ENCODE measurements at regions not wholly inside any gene's neighbourhood (a gene's known extent, or its start where the extent isn't known, plus 50 kb on each side); places are given as distances from the start of the nearest gene placed in this dataset.
"Not testable (repeated sequence)": the region's sequence is repeated elsewhere in the genome, so short reads cannot be mapped to it uniquely, and the experiment has no call there.

GRCh38 chr4:129916991-129917390, 821.0 kb downstream of the C4orf33 start:
- no peak for DNase-seq

GRCh38 chr4:129917651-129918050, 821.7 kb downstream of the C4orf33 start:
- DNase-seq: no peak

- DNase-seq: peak; percentile 66
These were observed 831.0 kb downstream of the C4orf33 start for GRCh38 chr4:129926936-129927335.

GRCh38 chr4:129929052-129929451, 833.1 kb downstream of the C4orf33 start:
- no peak for DNase-seq

- no peak for DNase-seq
These were observed 834.0 kb downstream of the C4orf33 start for GRCh38 chr4:129929984-129930383.

GRCh38 chr4:129950217-129950616, 854.3 kb downstream of the C4orf33 start:
- peak; percentile 15 for DNase-seq

GRCh38 chr4:129966175-129966574, 870.2 kb downstream of the C4orf33 start:
- DNase-seq: no peak

GRCh38 chr4:129968366-129968765, 872.4 kb downstream of the C4orf33 start:
- no peak for DNase-seq

- no peak for DNase-seq
These were observed 872.8 kb downstream of the C4orf33 start for GRCh38 chr4:129968778-129969177.

- DNase-seq: no peak
These were observed 874.8 kb downstream of the C4orf33 start for GRCh38 chr4:129970801-129971200.

- no peak for DNase-seq
These were observed 875.5 kb downstream of the C4orf33 start for GRCh38 chr4:129971419-129971818.

- no peak for DNase-seq
These were observed 876.3 kb downstream of the C4orf33 start for GRCh38 chr4:129972257-129972656.

GRCh38 chr4:129974730-129975129, 878.8 kb downstream of the C4orf33 start:
- no peak for DNase-seq

- DNase-seq: peak; percentile 0
These were observed 882.4 kb downstream of the C4orf33 start for GRCh38 chr4:129978315-129978714.

GRCh38 chr4:129988957-129989356, 893.0 kb downstream of the C4orf33 start:
- DNase-seq: no peak

- no peak for DNase-seq
These were observed 898.8 kb downstream of the C4orf33 start for GRCh38 chr4:129994715-129995114.

GRCh38 chr4:129998436-129999150, 902.6 kb downstream of the C4orf33 start:
- no peak for DNase-seq

- DNase-seq: no peak
These were observed 903.2 kb downstream of the C4orf33 start for GRCh38 chr4:129999156-129999555.

- DNase-seq: no peak
These were observed 912.5 kb downstream of the C4orf33 start for GRCh38 chr4:130008461-130008860.

- DNase-seq: not testable (repeated sequence)
These were observed 916.9 kb downstream of the C4orf33 start for GRCh38 chr4:130012806-130013205.

- DNase-seq: no peak
These were observed 925.8 kb downstream of the C4orf33 start for GRCh38 chr4:130021706-130022105.

- no peak for DNase-seq
These were observed 927.1 kb downstream of the C4orf33 start for GRCh38 chr4:130023088-130023487.

GRCh38 chr4:130025701-130026100, 929.7 kb downstream of the C4orf33 start:
- DNase-seq: no peak

- no peak for DNase-seq
These were observed 930.2 kb downstream of the C4orf33 start for GRCh38 chr4:130026185-130026584.

- DNase-seq: no peak
These were observed 932.0 kb downstream of the C4orf33 start for GRCh38 chr4:130027973-130028372.

Data from MV-4-11 (cell line).